Right lobe of liver (tissue), 6 donors: ENCODE measurements at regions not wholly inside any gene's neighbourhood (a gene's known extent, or its start where the extent isn't known, plus 50 kb on each side); places are given as distances from the start of the nearest gene placed in this dataset.

Experiments
- ATAC-seq, 4 donors: fragments of 200-7000 bp; cut with Tn5 transposase; one replicate each; pipeline ENCODE4 v1.9.1; 2020; ENCODE audit warnings: mild to moderate bottlenecking in 4 of 4, moderate library complexity in 4 of 4
- DNase-seq, 3 donors: peaks; one replicate each; pipeline ENCODE4 v3.0.0-alpha.2; 2020
- H3K27ac ChIP-seq, 3 donors: fragments of 200-600 bp; one replicate each; pipeline ENCODE4 v1.8.0; 2022
- H3K27me3 ChIP-seq, 2 donors: fragments of 200-600 bp; one replicate each; pipeline ENCODE4 v1.8.0; 2022
- H3K36me3 ChIP-seq, 4 donors: fragments of 200-600 bp; sonication (generic) in 1 of 4; one replicate each; pipeline versions ENCODE4 v1.5.1 to v1.8.0; 2017 to 2022; ENCODE audit warnings: control low read depth in 1 of 4
- H3K4me1 ChIP-seq, 4 donors: fragments of 200-600 bp; sonication (generic) in 1 of 4; one replicate each; pipeline versions ENCODE4 v1.5.1 to v1.8.0; 2017 to 2022; ENCODE audit warnings: control low read depth in 1 of 4
- H3K4me3 ChIP-seq, 3 donors: fragments of 200-600 bp; one replicate each; pipeline ENCODE4 v1.8.0; 2022
- H3K9me3 ChIP-seq, 4 donors: fragments of 200-600 bp; sonication (generic) in 1 of 4; one replicate each; pipeline versions ENCODE4 v1.5.1 to v1.8.0; 2017 to 2022; ENCODE audit warnings: control low read depth in 1 of 4
- CTCF ChIP-seq, 4 donors: fragments of 200-600 bp in 3 of 4; fragments of 450-650 bp in 1 of 4; IDR thresholded peaks; one replicate each; pipeline versions ENCODE4 v1.5.1 to v1.8.0; 2016 to 2022; ENCODE audit warnings: antibody characterized with exemption in 4 of 4, mild to moderate bottlenecking in 2 of 4
- POLR2A ChIP-seq: fragments of 450-650 bp; IDR thresholded peaks from one replicate; pipeline ENCODE4 v1.6.1; 2017; ENCODE audit warnings: antibody characterized with exemption, mild to moderate bottlenecking
- WGBS: methylation state at CpG from one replicate; pipeline ENCODE4 v1.1.6; 2018; ENCODE audit warnings: low coverage, low lambda C conversion rate; ENCODE audit not compliant: insufficient coverage; ENCODE audit errors: missing lambda C conversion rate; 5-methylcytosine and 5-hydroxymethylcytosine counted together
- intact Hi-C, 2 donors: fragments of 100-400 bp; cut with DNase I; formaldehyde crosslinking; loops; one replicate each; pipeline versions ENCODE4 v1.11.2 to v1.14.1; 2022
- donor health status: DM: no; HTN: yes; CAD: no.
- donor health status: DM: no; HTN: no; CAD: no.
- donor health status: DM: no; HTN: no; CAD: no.
- donor health status: DM: no; HTN: yes; CAD: no.
- donor health status: DM: no; HTN: yes; CAD: no.

- H3K27me3 ChIP-seq = no peaks in the 10 kb centered on the region
- H3K4me1 ChIP-seq = no peaks in the 10 kb centered on the region
- TF ChIP-seq POLR2A (no peak), CTCF (IDR thresholded peaks at IDR 0.05) (no peak)
- no peaks in the 10 kb centered on the region for H3K36me3 ChIP-seq
- no peak for ATAC-seq
- no peak for DNase-seq
- no peaks in the 10 kb centered on the region for H3K9me3 ChIP-seq
- no peak overlapping the region for H3K27ac ChIP-seq
- WGBS = 73% methylated on average over 3 of the region's 3 CpGs
- intact Hi-C loops = no loop called here
- no peak overlapping the region for H3K4me3 ChIP-seq
These were observed 64.6 kb upstream of the ADGRF1 start for GRCh38 chr6:47106721-47107197.

GRCh38 chr6:47106216-47106615 lies 64.1 kb upstream of the ADGRF1 start:
- no peaks in the 10 kb centered on the region for H3K36me3 ChIP-seq
- 62% methylated on average over 3 of the region's 3 CpGs for WGBS
- no peaks in the 10 kb centered on the region for H3K27me3 ChIP-seq
- DNase-seq (no peak), ATAC-seq (no peak)
- TF ChIP-seq CTCF (IDR thresholded peaks at IDR 0.05) (no peak), POLR2A (no peak)
- H3K27ac ChIP-seq = no peak overlapping the region
- no peak overlapping the region for H3K4me3 ChIP-seq
- H3K4me1 ChIP-seq = no peaks in the 10 kb centered on the region
- H3K9me3 ChIP-seq = no peaks in the 10 kb centered on the region
- intact Hi-C loops = no loop called here

- Histone ChIP-seq H3K27me3 (no peaks in the 10 kb centered on the region), H3K9me3 (no peaks in the 10 kb centered on the region), H3K4me3 (no peak overlapping the region), H3K4me1 (no peaks in the 10 kb centered on the region), H3K27ac (no peak overlapping the region), H3K36me3 (no peaks in the 10 kb centered on the region)
- TF ChIP-seq POLR2A (no peak), CTCF (IDR thresholded peaks at IDR 0.05) (no peak)
- intact Hi-C loops = no loop called here
- DNase-seq (no peak), ATAC-seq (no peak)
- 82% methylated on average over 10 of the region's 10 CpGs for WGBS
These were observed 63.5 kb upstream of the ADGRF1 start for GRCh38 chr6:47105469-47106178.

- H3K4me3 ChIP-seq = no peak overlapping the region
- ATAC-seq (peak; percentile 26 to 48 (median 44)), DNase-seq (no peak)
- 52% methylated on average over 6 of the region's 6 CpGs for WGBS
- TF ChIP-seq POLR2A (no peak), CTCF (IDR thresholded peaks at IDR 0.05) (no peak)
- no peaks in the 10 kb centered on the region for H3K36me3 ChIP-seq
- H3K4me1 ChIP-seq = no peaks in the 10 kb centered on the region
- no peaks in the 10 kb centered on the region for H3K27me3 ChIP-seq
- no peak overlapping the region for H3K27ac ChIP-seq
- intact Hi-C loops = no loop called here
- no peaks in the 10 kb centered on the region for H3K9me3 ChIP-seq
These were observed 61.8 kb upstream of the ADGRF1 start for GRCh38 chr6:47103931-47104330.
